WTC11 (cell line): ENCODE measurements at regions not wholly inside any gene's neighbourhood (a gene's known extent, or its start where the extent isn't known, plus 50 kb on each side); places are given as distances from the start of the nearest gene placed in this dataset.

Experiments
- ATAC-seq: fragments of 200-7000 bp; cut with Tn5 transposase; 2 replicates; pipeline ENCODE4 v1.10.0; 2021; ENCODE audit warnings: mild to moderate bottlenecking, moderate library complexity
- CTCF ChIA-PET: fragments of 300-600 bp; sonication (Branson Sonifier 250); formaldehyde crosslinking; loops from one replicate; lab custom pipeline; 2021; ENCODE audit warnings: antibody characterized with exemption; lab: Charles Lee
- POLR2A ChIA-PET: fragments of 350-600 bp; sonication (Branson Sonifier 250); formaldehyde crosslinking; loops from one replicate; lab custom pipeline; 2021; ENCODE audit warnings: antibody characterized with exemption; lab: Charles Lee
- DNase-seq: peaks from one replicate; pipeline ENCODE4 v3.0.0; 2021; ENCODE audit warnings: low spot score
- H3K27ac Mint-ChIP-seq: 2 replicates; pipeline ENCODE4 v1.8.0; 2021; ENCODE audit warnings: mixed read lengths
- H3K27me3 Mint-ChIP-seq: 2 replicates; pipeline ENCODE4 v1.8.0; 2021; ENCODE audit warnings: low read depth, mild to moderate bottlenecking, moderate library complexity, mixed read lengths
- H3K36me3 Mint-ChIP-seq: 2 replicates; pipeline ENCODE4 v1.8.0; 2021; ENCODE audit warnings: mixed read lengths
- H3K4me1 Mint-ChIP-seq: 2 replicates; pipeline ENCODE4 v1.8.0; 2022; ENCODE audit warnings: mixed read lengths
- H3K4me3 Mint-ChIP-seq: 2 replicates; pipeline ENCODE4 v1.8.0; 2021; ENCODE audit warnings: mild to moderate bottlenecking, moderate library complexity, mixed read lengths
- H3K9me3 Mint-ChIP-seq: 2 replicates; pipeline ENCODE4 v1.8.0; 2021; ENCODE audit warnings: mixed read lengths
- AFF4 ChIP-seq: sonication (generic); formaldehyde crosslinking; IDR thresholded peaks from 2 replicates; pipeline ENCODE4 v1.8.1; 2023; ENCODE audit warnings: mild to moderate bottlenecking, missing genetic modification reagents, borderline replicate concordance
- ATF1 ChIP-seq: sonication (generic); formaldehyde crosslinking; IDR thresholded peaks from 2 replicates; pipeline ENCODE4 v1.8.1; 2023; ENCODE audit warnings: mild to moderate bottlenecking, moderate library complexity, missing genetic modification reagents
- ATF3 ChIP-seq: sonication (generic); formaldehyde crosslinking; conservative IDR thresholded peaks from 2 replicates; pipeline ENCODE4 v1.8.1; 2022; ENCODE audit warnings: mild to moderate bottlenecking, missing genetic modification reagents
- CBFB ChIP-seq: sonication (generic); formaldehyde crosslinking; IDR thresholded peaks from 2 replicates; pipeline ENCODE4 v1.8.1; 2022; ENCODE audit warnings: mild to moderate bottlenecking, low read depth, missing genetic modification reagents
- CDX4 ChIP-seq: fragments of 250-450 bp; sonication (Bioruptor Pico); IDR thresholded peaks from 2 replicates; pipeline ENCODE4 v1.9.0; 2021; ENCODE audit warnings: moderate library complexity, mild to moderate bottlenecking, inconsistent platforms, borderline replicate concordance
- CREB1 ChIP-seq: sonication (generic); formaldehyde crosslinking; IDR thresholded peaks from 2 replicates; pipeline ENCODE4 v1.8.0; 2023; ENCODE audit warnings: mild to moderate bottlenecking, missing genetic modification reagents
- E2F1 ChIP-seq: sonication (generic); formaldehyde crosslinking; IDR thresholded peaks from 2 replicates; pipeline ENCODE4 v1.8.0; 2022; ENCODE audit warnings: mild to moderate bottlenecking, missing genetic modification reagents
- E2F4 ChIP-seq: sonication (generic); formaldehyde crosslinking; IDR thresholded peaks from 2 replicates; pipeline ENCODE4 v1.8.1; 2022; ENCODE audit warnings: low read depth, mild to moderate bottlenecking, moderate library complexity, missing genetic modification reagents, borderline replicate concordance
- ETV6 ChIP-seq: sonication (generic); formaldehyde crosslinking; IDR thresholded peaks from 2 replicates; pipeline ENCODE4 v1.8.1; 2022; ENCODE audit warnings: mild to moderate bottlenecking, missing genetic modification reagents
- FOXJ3 ChIP-seq: sonication (generic); formaldehyde crosslinking; IDR thresholded peaks from 2 replicates; pipeline ENCODE4 v1.9.0; 2021; ENCODE audit warnings: missing genetic modification reagents, mild to moderate bottlenecking, borderline replicate concordance
- GABPB1 ChIP-seq: sonication (generic); formaldehyde crosslinking; IDR thresholded peaks from 2 replicates; pipeline ENCODE4 v1.8.1; 2023; ENCODE audit warnings: mild to moderate bottlenecking, missing genetic modification reagents
- MAX ChIP-seq: sonication (generic); formaldehyde crosslinking; IDR thresholded peaks from 2 replicates; pipeline ENCODE4 v1.8.0; 2022; ENCODE audit warnings: mild to moderate bottlenecking, missing genetic modification reagents
- NFYB ChIP-seq: sonication (generic); formaldehyde crosslinking; conservative IDR thresholded peaks from 2 replicates; pipeline ENCODE4 v1.8.0; 2022; ENCODE audit warnings: low read depth, missing genetic modification reagents
- NR1H2 ChIP-seq: sonication (generic); formaldehyde crosslinking; IDR thresholded peaks from 2 replicates; pipeline ENCODE4 v1.9.0; 2021; ENCODE audit warnings: mild to moderate bottlenecking, moderate library complexity, missing genetic modification reagents
- RELA ChIP-seq: sonication (generic); formaldehyde crosslinking; IDR thresholded peaks from 2 replicates; pipeline ENCODE4 v1.8.1; 2022; ENCODE audit warnings: missing genetic modification reagents, mild to moderate bottlenecking, borderline replicate concordance
- SOX15 ChIP-seq: fragments of 250-450 bp; sonication (Bioruptor Pico); IDR thresholded peaks from 2 replicates; pipeline ENCODE4 v1.9.0; 2021; ENCODE audit warnings: mild to moderate bottlenecking
- TEAD4 ChIP-seq: sonication (generic); formaldehyde crosslinking; IDR thresholded peaks from 2 replicates; pipeline ENCODE4 v1.8.0; 2022; ENCODE audit warnings: mild to moderate bottlenecking, missing genetic modification reagents
- TP53 ChIP-seq: sonication (generic); formaldehyde crosslinking; IDR thresholded peaks from 2 replicates; pipeline ENCODE4 v1.8.1; 2023; ENCODE audit warnings: mild to moderate bottlenecking, missing genetic modification reagents
- USF1 ChIP-seq: sonication (generic); formaldehyde crosslinking; IDR thresholded peaks from 2 replicates; pipeline ENCODE4 v1.8.0; 2022; ENCODE audit warnings: mild to moderate bottlenecking, missing genetic modification reagents
- ZBTB21 ChIP-seq: sonication (generic); formaldehyde crosslinking; IDR thresholded peaks from 2 replicates; pipeline ENCODE4 v1.8.1; 2023; ENCODE audit warnings: mild to moderate bottlenecking, missing genetic modification reagents, borderline replicate concordance
- ZBTB43 ChIP-seq: sonication (generic); formaldehyde crosslinking; IDR thresholded peaks from 2 replicates; pipeline ENCODE4 v1.8.1; 2023; ENCODE audit warnings: mild to moderate bottlenecking, missing genetic modification reagents
- ZNF138 ChIP-seq: sonication (generic); formaldehyde crosslinking; conservative IDR thresholded peaks from 2 replicates; pipeline ENCODE4 v1.8.1; 2022; ENCODE audit warnings: mild to moderate bottlenecking, moderate library complexity, missing genetic modification reagents
- ZNF219 ChIP-seq: sonication (generic); formaldehyde crosslinking; IDR thresholded peaks from 2 replicates; pipeline ENCODE4 v1.8.0; 2023; ENCODE audit warnings: missing genetic modification reagents, mild to moderate bottlenecking, borderline replicate concordance
- ZNF317 ChIP-seq: sonication (generic); formaldehyde crosslinking; IDR thresholded peaks from 2 replicates; pipeline ENCODE4 v1.8.1; 2023; ENCODE audit warnings: low read depth, mild to moderate bottlenecking, moderate library complexity, missing genetic modification reagents, borderline replicate concordance

GRCh38 chr18:27577265-27577664 lies 392.2 kb upstream of the CHST9 start:
- H3K9me3 Mint-ChIP-seq = peaks cover 22% of the 10 kb centered on the region
- DNase-seq (no peak), ATAC-seq (peak; percentile 79)
- H3K36me3 Mint-ChIP-seq = peaks cover 17% of the 10 kb centered on the region
- H3K27ac Mint-ChIP-seq = peak overlapping the region; percentile 26
- no peaks in the 10 kb centered on the region for H3K27me3 Mint-ChIP-seq
- H3K4me1 Mint-ChIP-seq = peaks cover 19% of the 10 kb centered on the region
- ChIA-PET POLR2A (interaction anchor here (0.6 kb wide), 2 partner anchors 16 to 1550 kb away, joined by 3 to 14 read pairs; no protein-coding TSS in a partner anchor), CTCF (no interaction called here)
- no peak for TF ChIP-seq E2F1
- TF ChIP-seq AFF4 = no peak
- TF ChIP-seq GABPB1 (CRISPR knock-in tag) = no peak
- TF ChIP-seq ATF3 (CRISPR knock-in tag) = no peak
- no peak for TF ChIP-seq FOXJ3 (CRISPR knock-in tag)
- no peak for TF ChIP-seq SOX15
- no peak for TF ChIP-seq ZBTB43 (CRISPR knock-in tag)
- no peak for TF ChIP-seq TP53 (CRISPR knock-in tag)
- TF ChIP-seq ZNF219 = no peak
- no peak for TF ChIP-seq NFYB
- no peak for TF ChIP-seq ETV6
- no peak for TF ChIP-seq TEAD4 (CRISPR knock-in tag)
- no peak for TF ChIP-seq RELA (CRISPR knock-in tag)
- TF ChIP-seq ZNF317 = no peak
- TF ChIP-seq ZBTB21 (CRISPR knock-in tag) = no peak
- no peak for TF ChIP-seq USF1 (CRISPR knock-in tag)
- TF ChIP-seq NR1H2 (CRISPR knock-in tag) = no peak
- no peak for TF ChIP-seq CREB1 (CRISPR knock-in tag)
- TF ChIP-seq CBFB (CRISPR knock-in tag) = no peak
- TF ChIP-seq MAX = no peak
- no peak overlapping the region for H3K4me3 Mint-ChIP-seq

- Mint-ChIP-seq H3K9me3 (peaks cover 24% of the 10 kb centered on the region), H3K27me3 (peaks cover 3% of the 10 kb centered on the region; the same call in 1 of the 2 replicates), H3K27ac (no peak overlapping the region)
- CTCF ChIA-PET = no interaction called here
- POLR2A ChIA-PET = no interaction called here
- no peak for DNase-seq
- TF ChIP-seq ATF1 (CRISPR knock-in tag) (no peak), E2F4 (no peak), CDX4 (CRISPR knock-in tag) (no peak), ZNF138 (no peak)
- TF ChIP-seq, all 79 proteins: peak for 0
- Mint-ChIP-seq H3K4me3 (no peak overlapping the region), H3K36me3 (peaks cover 16% of the 10 kb centered on the region), H3K4me1 (peaks cover 34% of the 10 kb centered on the region)
- ATAC-seq = no peak
These were observed 382.3 kb upstream of the CHST9 start for GRCh38 chr18:27567434-27567833.
